GM12878 (cell line): ENCODE measurements at regions not wholly inside any gene's neighbourhood (a gene's known extent, or its start where the extent isn't known, plus 50 kb on each side); places are given as distances from the start of the nearest gene placed in this dataset.

Source experiments
- ATAC-seq: fragments of 200-7000 bp; cut with Tn5 transposase; 3 replicates; pipeline ENCODE4 v1.9.1; 2020; ENCODE audit warnings: mild to moderate bottlenecking, moderate library complexity
- BruUV-seq: library from RNA; stranded (reverse); fragments of 400-500 nt; replicated peaks from 2 replicates; lab custom pipeline; 2021; lab: Mats Ljungman, UMichigan
- CTCF ChIA-PET: fragments of 300-600 bp; sonication (Branson Sonifier 250); formaldehyde crosslinking; extraction: SDS; loops from one replicate; lab custom pipeline; 2021; ENCODE audit warnings: inconsistent platforms; lab: Yijun Ruan, JAX
- POLR2A ChIA-PET: fragments of 350-600 bp; formaldehyde crosslinking; extraction: SDS; loops from one replicate; lab custom pipeline; 2021; ENCODE audit warnings: inconsistent platforms; lab: Charles Lee
- RAD21 ChIA-PET: fragments of 300-600 bp; sonication (Branson Sonifier 250); formaldehyde crosslinking; loops from one replicate; lab custom pipeline; 2023; ENCODE audit warnings: antibody characterized with exemption; ENCODE audit not compliant: unreplicated experiment; lab: Charles Lee
- SMC1A ChIA-PET: fragments of 300-600 bp; sonication (Branson Sonifier 250); formaldehyde crosslinking; loops from one replicate; lab custom pipeline; 2023; ENCODE audit not compliant: unreplicated experiment, uncharacterized antibody; lab: Charles Lee
- DNase-seq: peaks from one replicate; pipeline ENCODE4 v3.0.0-alpha.2; 2011; ENCODE audit warnings: low read depth, low spot score
- FAIRE-seq: peaks from 3 replicates; lab custom pipeline; 2011; peaks lifted over from hg19 to GRCh38; lab: Jason Lieb, UNC
- H2AFZ ChIP-seq: 2 replicates; pipeline ENCODE4 v1.6.0; 2011; ENCODE audit warnings: low read depth, low read length, control low read depth; ENCODE audit not compliant: control insufficient read depth
- H3K27ac ChIP-seq: 2 replicates; pipeline ENCODE4 v1.5.1; 2011; ENCODE audit warnings: control low read depth; ENCODE audit not compliant: control insufficient read depth, insufficient read depth
- H3K27me3 ChIP-seq, 2 experiments: replicated peaks in 1 of 2; 2 replicates each; pipeline versions ENCODE4 v1.6.0 to v1.6.1; 2011; ENCODE audit warnings: low read length in 1 of 2; ENCODE audit not compliant: control insufficient read depth in 2 of 2, insufficient read depth in 2 of 2
- H3K36me3 ChIP-seq, 2 experiments: 2 replicates each; pipeline ENCODE4 v1.5.1; 2011; ENCODE audit warnings: low read length in 1 of 2; ENCODE audit not compliant: control insufficient read depth in 2 of 2, insufficient read depth in 2 of 2
- H3K4me1 ChIP-seq: 2 replicates; pipeline ENCODE4 v1.6.1; 2011; ENCODE audit warnings: mild to moderate bottlenecking, low read length, moderate library complexity, mixed read lengths; ENCODE audit not compliant: control insufficient read depth, insufficient read depth
- H3K4me2 ChIP-seq: 2 replicates; pipeline ENCODE4 v1.6.0; 2011; ENCODE audit warnings: control low read depth; ENCODE audit not compliant: control insufficient read depth, insufficient read depth
- H3K4me3 ChIP-seq: fragments of 200-600 bp; sonication (generic); 2 replicates; pipeline ENCODE4 v1.5.1; 2016
- H3K79me2 ChIP-seq: 2 replicates; pipeline ENCODE4 v1.6.0; 2011; ENCODE audit warnings: low read length; ENCODE audit not compliant: control insufficient read depth, insufficient read depth
- H3K9ac ChIP-seq: 2 replicates; pipeline ENCODE4 v1.8.0; 2011; ENCODE audit warnings: low read length, control low read depth, mixed read lengths; ENCODE audit not compliant: control insufficient read depth, insufficient read depth
- H3K9me3 ChIP-seq: replicated peaks from 3 replicates; pipeline ENCODE4 v1.5.1; 2011; ENCODE audit warnings: mild to moderate bottlenecking, low read length; ENCODE audit not compliant: control insufficient read depth, insufficient read depth
- H4K20me1 ChIP-seq: 2 replicates; pipeline ENCODE4 v1.6.0; 2011; ENCODE audit not compliant: control insufficient read depth, insufficient read depth
- BMI1 ChIP-seq: fragments of 450-650 bp; IDR thresholded peaks from 2 replicates; pipeline ENCODE4 v1.6.1; 2016; ENCODE audit warnings: mild to moderate bottlenecking, moderate library complexity, borderline replicate concordance
- CBFB ChIP-seq: IDR thresholded peaks from 2 replicates; pipeline ENCODE4 v1.6.1; 2016; ENCODE audit warnings: antibody characterized with exemption, low read depth
- ETV6 ChIP-seq, 2 experiments: fragments of 450-650 bp in 1 of 2; IDR thresholded peaks in 1 of 2; conservative IDR thresholded peaks in 1 of 2; 2 replicates each; pipeline ENCODE4 v1.6.1; 2014; ENCODE audit warnings: antibody characterized with exemption in 1 of 2, borderline replicate concordance in 1 of 2, low read depth in 1 of 2, mild to moderate bottlenecking in 1 of 2, moderate library complexity in 1 of 2
- FOS ChIP-seq: IDR thresholded peaks from 3 replicates; pipeline ENCODE4 v1.6.1; 2011; ENCODE audit warnings: borderline replicate concordance; ENCODE audit not compliant: insufficient read length; ENCODE audit errors: extremely low read depth
- FOXK2 ChIP-seq: fragments of 450-650 bp; IDR thresholded peaks from 2 replicates; pipeline ENCODE4 v1.6.1; 2017; ENCODE audit warnings: mild to moderate bottlenecking, moderate library complexity
- NFYB ChIP-seq: IDR thresholded peaks from 2 replicates; pipeline ENCODE4 v1.6.1; 2011; ENCODE audit warnings: low read depth, mild to moderate bottlenecking, low read length, improper control_type of control experiment, moderate library complexity; ENCODE audit not compliant: insufficient read depth
- NR2C1 ChIP-seq: fragments of 450-650 bp; IDR thresholded peaks from 2 replicates; pipeline ENCODE4 v1.6.1; 2017; ENCODE audit warnings: antibody characterized with exemption, mild to moderate bottlenecking, moderate library complexity
- PAX8 ChIP-seq: fragments of 450-650 bp; IDR thresholded peaks from 2 replicates; pipeline ENCODE4 v1.6.1; 2017; ENCODE audit warnings: mild to moderate bottlenecking, moderate library complexity
- SUZ12 ChIP-seq: fragments of 200-600 bp; sonication (generic); IDR thresholded peaks from one replicate; pipeline ENCODE4 v1.6.1; 2018; ENCODE audit warnings: antibody characterized with exemption, mild to moderate bottlenecking; ENCODE audit not compliant: unreplicated experiment
- TCF12 ChIP-seq: IDR thresholded peaks from 2 replicates; pipeline ENCODE4 v1.6.1; 2011; ENCODE audit warnings: low read depth, mild to moderate bottlenecking, low read length
- YY1 ChIP-seq: IDR thresholded peaks from 2 replicates; pipeline ENCODE4 v1.6.1; 2011; ENCODE audit warnings: low read depth, mild to moderate bottlenecking, low read length
- WGBS: methylation state at CpG from one replicate; pipeline ENCODE4 v1.1.6; 2016; ENCODE audit warnings: low lambda C conversion rate; ENCODE audit not compliant: insufficient replicate concordance, insufficient coverage; ENCODE audit errors: missing lambda C conversion rate; 5-methylcytosine and 5-hydroxymethylcytosine counted together
- in situ Hi-C: fragments of 300-500 bp; cut with MboI; formaldehyde crosslinking; loops from 9 replicates; pipeline ENCODE4 v1.14.3; 2018; ENCODE audit warnings: mixed read lengths
- intact Hi-C: fragments of 100-400 bp; cut with micrococcal nuclease; formaldehyde crosslinking; loops from one replicate; pipeline ENCODE4 v1.14.2; 2022; ENCODE audit not compliant: unreplicated experiment
- TF ChIP-seq, protein P1 (sequence below): fragments of 450-650 bp; IDR thresholded peaks from 2 replicates; pipeline ENCODE4 v1.6.1; 2017; ENCODE audit warnings: antibody characterized with exemption, mild to moderate bottlenecking, moderate library complexity
- TF ChIP-seq, protein P2 (sequence below): IDR thresholded peaks from 2 replicates; pipeline ENCODE4 v1.6.1; 2011; ENCODE audit warnings: low read depth, low read length, improper control_type of control experiment, borderline replicate concordance
- TF ChIP-seq, protein P3 (sequence below): fragments of 450-650 bp; IDR thresholded peaks from 2 replicates; pipeline ENCODE4 v1.6.1; 2016; ENCODE audit warnings: mild to moderate bottlenecking
- TF ChIP-seq, protein P4 (sequence below): IDR thresholded peaks from 2 replicates; pipeline ENCODE4 v1.6.1; 2011; ENCODE audit warnings: borderline replicate concordance, low read depth, mild to moderate bottlenecking, moderate library complexity, mixed read lengths, low read length; ENCODE audit not compliant: insufficient read depth; ENCODE audit errors: extremely low read length
- TF ChIP-seq, protein P5 (sequence below): fragments of 150-350 bp; IDR thresholded peaks from 2 replicates; pipeline ENCODE4 v1.6.1; 2016; ENCODE audit warnings: low read depth, low read length

DNA sequence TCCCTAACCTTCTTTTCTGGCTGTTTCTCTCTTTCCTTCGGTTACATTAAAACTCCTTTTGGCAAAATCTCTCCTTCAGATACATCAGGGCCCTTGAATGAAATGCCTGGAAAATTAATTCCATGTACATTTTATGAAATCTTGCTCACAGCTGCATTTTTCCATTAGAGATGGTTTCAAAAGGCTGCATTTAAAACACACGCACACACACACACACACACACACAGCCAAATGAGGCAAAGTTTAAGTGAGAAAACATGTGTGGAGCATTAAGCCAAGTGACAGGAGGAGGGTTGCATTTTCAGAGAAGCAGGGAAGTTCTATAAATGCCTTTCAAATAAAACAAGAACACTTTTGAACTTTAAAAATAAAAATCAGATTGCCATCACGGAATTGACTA lies 216.4 kb downstream of the LRIG3 start:
- ATAC-seq = no peak
- Histone ChIP-seq H3K4me2 (no peak overlapping the region), H3K4me1 (no peaks in the 10 kb centered on the region), H3K9ac (no peak overlapping the region), H3K36me3 (no peaks in the 10 kb centered on the region), H4K20me1 (no peaks in the 10 kb centered on the region), H3K79me2 (no peaks in the 10 kb centered on the region), H3K9me3 (no peaks in the 10 kb centered on the region), H2AFZ (no peak overlapping the region), H3K27ac (no peak overlapping the region), H3K27me3 (no peaks in the 10 kb centered on the region), H3K4me3 (no peak overlapping the region)
- ChIA-PET SMC1A (no interaction called here), POLR2A (no interaction called here), CTCF (no interaction called here), RAD21 (no interaction called here)
- no peak for DNase-seq
- no TSS peak for BruUV-seq
- 23% methylated on average over 3 of the region's 3 CpGs for WGBS
- intact Hi-C loops = no loop called here
- in situ Hi-C loops = no loop called here
- FAIRE-seq = no peak
- no peak for TF ChIP-seq FOXK2
- TF ChIP-seq, protein P1, sequence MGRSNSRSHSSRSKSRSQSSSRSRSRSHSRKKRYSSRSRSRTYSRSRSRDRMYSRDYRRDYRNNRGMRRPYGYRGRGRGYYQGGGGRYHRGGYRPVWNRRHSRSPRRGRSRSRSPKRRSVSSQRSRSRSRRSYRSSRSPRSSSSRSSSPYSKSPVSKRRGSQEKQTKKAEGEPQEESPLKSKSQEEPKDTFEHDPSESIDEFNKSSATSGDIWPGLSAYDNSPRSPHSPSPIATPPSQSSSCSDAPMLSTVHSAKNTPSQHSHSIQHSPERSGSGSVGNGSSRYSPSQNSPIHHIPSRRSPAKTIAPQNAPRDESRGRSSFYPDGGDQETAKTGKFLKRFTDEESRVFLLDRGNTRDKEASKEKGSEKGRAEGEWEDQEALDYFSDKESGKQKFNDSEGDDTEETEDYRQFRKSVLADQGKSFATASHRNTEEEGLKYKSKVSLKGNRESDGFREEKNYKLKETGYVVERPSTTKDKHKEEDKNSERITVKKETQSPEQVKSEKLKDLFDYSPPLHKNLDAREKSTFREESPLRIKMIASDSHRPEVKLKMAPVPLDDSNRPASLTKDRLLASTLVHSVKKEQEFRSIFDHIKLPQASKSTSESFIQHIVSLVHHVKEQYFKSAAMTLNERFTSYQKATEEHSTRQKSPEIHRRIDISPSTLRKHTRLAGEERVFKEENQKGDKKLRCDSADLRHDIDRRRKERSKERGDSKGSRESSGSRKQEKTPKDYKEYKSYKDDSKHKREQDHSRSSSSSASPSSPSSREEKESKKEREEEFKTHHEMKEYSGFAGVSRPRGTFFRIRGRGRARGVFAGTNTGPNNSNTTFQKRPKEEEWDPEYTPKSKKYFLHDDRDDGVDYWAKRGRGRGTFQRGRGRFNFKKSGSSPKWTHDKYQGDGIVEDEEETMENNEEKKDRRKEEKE = no peak
- TF ChIP-seq, protein P2, sequence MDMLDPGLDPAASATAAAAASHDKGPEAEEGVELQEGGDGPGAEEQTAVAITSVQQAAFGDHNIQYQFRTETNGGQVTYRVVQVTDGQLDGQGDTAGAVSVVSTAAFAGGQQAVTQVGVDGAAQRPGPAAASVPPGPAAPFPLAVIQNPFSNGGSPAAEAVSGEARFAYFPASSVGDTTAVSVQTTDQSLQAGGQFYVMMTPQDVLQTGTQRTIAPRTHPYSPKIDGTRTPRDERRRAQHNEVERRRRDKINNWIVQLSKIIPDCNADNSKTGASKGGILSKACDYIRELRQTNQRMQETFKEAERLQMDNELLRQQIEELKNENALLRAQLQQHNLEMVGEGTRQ = no peak
- no peak for TF ChIP-seq NR2C1
- no peak for TF ChIP-seq FOS
- TF ChIP-seq, protein P3, sequence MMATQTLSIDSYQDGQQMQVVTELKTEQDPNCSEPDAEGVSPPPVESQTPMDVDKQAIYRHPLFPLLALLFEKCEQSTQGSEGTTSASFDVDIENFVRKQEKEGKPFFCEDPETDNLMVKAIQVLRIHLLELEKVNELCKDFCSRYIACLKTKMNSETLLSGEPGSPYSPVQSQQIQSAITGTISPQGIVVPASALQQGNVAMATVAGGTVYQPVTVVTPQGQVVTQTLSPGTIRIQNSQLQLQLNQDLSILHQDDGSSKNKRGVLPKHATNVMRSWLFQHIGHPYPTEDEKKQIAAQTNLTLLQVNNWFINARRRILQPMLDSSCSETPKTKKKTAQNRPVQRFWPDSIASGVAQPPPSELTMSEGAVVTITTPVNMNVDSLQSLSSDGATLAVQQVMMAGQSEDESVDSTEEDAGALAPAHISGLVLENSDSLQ = no peak
- TF ChIP-seq, protein P4, sequence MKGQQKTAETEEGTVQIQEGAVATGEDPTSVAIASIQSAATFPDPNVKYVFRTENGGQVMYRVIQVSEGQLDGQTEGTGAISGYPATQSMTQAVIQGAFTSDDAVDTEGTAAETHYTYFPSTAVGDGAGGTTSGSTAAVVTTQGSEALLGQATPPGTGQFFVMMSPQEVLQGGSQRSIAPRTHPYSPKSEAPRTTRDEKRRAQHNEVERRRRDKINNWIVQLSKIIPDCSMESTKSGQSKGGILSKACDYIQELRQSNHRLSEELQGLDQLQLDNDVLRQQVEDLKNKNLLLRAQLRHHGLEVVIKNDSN = no peak
- no peak for TF ChIP-seq PAX8
- no peak for TF ChIP-seq BMI1
- no peak for TF ChIP-seq NFYB
- TF ChIP-seq YY1 = no peak
- TF ChIP-seq ETV6 (conservative IDR thresholded peaks at IDR 0.05 in 1 of 2, IDR thresholded peaks at IDR 0.05 in 1 of 2; ENCODE audit: borderline replicate concordance in 1 of 2, low read depth in 1 of 2) = no peak
- TF ChIP-seq CBFB = no peak
- TF ChIP-seq, protein P5, sequence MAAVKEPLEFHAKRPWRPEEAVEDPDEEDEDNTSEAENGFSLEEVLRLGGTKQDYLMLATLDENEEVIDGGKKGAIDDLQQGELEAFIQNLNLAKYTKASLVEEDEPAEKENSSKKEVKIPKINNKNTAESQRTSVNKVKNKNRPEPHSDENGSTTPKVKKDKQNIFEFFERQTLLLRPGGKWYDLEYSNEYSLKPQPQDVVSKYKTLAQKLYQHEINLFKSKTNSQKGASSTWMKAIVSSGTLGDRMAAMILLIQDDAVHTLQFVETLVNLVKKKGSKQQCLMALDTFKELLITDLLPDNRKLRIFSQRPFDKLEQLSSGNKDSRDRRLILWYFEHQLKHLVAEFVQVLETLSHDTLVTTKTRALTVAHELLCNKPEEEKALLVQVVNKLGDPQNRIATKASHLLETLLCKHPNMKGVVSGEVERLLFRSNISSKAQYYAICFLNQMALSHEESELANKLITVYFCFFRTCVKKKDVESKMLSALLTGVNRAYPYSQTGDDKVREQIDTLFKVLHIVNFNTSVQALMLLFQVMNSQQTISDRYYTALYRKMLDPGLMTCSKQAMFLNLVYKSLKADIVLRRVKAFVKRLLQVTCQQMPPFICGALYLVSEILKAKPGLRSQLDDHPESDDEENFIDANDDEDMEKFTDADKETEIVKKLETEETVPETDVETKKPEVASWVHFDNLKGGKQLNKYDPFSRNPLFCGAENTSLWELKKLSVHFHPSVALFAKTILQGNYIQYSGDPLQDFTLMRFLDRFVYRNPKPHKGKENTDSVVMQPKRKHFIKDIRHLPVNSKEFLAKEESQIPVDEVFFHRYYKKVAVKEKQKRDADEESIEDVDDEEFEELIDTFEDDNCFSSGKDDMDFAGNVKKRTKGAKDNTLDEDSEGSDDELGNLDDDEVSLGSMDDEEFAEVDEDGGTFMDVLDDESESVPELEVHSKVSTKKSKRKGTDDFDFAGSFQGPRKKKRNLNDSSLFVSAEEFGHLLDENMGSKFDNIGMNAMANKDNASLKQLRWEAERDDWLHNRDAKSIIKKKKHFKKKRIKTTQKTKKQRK = no peak
- TF ChIP-seq TCF12 = no peak
- no peak for TF ChIP-seq SUZ12
